HFF-Myc (cell line): ENCODE measurements at regions not wholly inside any gene's neighbourhood (a gene's known extent, or its start where the extent isn't known, plus 50 kb on each side); places are given as distances from the start of the nearest gene placed in this dataset.

Experiments used
- DNase-seq: peaks from one replicate; pipeline ENCODE4 v3.0.0-alpha.2; 2011; ENCODE audit warnings: low read depth; ENCODE audit errors: extremely low read depth
- H3K4me3 ChIP-seq: replicated peaks from 2 replicates; pipeline ENCODE4 v1.5.1; 2011; ENCODE audit warnings: low read depth, mild to moderate bottlenecking, control low read depth, low read length
- TF ChIP-seq, protein P1 (sequence below): IDR thresholded peaks from 2 replicates; pipeline ENCODE4 v1.5.1; 2012; ENCODE audit warnings: mild to moderate bottlenecking, low read depth, low read length, control low read depth; ENCODE audit errors: missing control alignments

DNA sequence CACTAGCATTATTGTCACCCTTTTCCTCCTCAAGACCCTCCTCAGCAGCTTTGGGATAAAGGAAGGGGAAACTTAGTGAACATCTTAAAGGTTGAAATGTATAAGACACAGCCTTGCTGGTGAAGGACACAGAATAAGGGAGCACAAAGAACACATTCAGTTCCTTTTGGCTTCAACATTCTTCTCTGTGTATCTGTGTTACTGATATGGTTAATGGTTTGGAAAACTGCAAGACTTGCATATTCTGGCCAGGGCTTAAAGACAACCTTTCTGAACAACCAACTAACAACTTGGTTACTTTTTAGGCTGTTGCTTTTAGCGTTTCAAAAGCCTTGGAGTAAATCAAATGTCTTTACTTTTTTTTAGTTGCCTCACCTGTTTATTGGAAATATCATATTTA is 680.5 kb downstream of the MECOM start:
- no peak overlapping the region for H3K4me3 ChIP-seq
- TF ChIP-seq, protein P1, sequence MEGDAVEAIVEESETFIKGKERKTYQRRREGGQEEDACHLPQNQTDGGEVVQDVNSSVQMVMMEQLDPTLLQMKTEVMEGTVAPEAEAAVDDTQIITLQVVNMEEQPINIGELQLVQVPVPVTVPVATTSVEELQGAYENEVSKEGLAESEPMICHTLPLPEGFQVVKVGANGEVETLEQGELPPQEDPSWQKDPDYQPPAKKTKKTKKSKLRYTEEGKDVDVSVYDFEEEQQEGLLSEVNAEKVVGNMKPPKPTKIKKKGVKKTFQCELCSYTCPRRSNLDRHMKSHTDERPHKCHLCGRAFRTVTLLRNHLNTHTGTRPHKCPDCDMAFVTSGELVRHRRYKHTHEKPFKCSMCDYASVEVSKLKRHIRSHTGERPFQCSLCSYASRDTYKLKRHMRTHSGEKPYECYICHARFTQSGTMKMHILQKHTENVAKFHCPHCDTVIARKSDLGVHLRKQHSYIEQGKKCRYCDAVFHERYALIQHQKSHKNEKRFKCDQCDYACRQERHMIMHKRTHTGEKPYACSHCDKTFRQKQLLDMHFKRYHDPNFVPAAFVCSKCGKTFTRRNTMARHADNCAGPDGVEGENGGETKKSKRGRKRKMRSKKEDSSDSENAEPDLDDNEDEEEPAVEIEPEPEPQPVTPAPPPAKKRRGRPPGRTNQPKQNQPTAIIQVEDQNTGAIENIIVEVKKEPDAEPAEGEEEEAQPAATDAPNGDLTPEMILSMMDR = no peak
- DNase-seq = no peak

DNA sequence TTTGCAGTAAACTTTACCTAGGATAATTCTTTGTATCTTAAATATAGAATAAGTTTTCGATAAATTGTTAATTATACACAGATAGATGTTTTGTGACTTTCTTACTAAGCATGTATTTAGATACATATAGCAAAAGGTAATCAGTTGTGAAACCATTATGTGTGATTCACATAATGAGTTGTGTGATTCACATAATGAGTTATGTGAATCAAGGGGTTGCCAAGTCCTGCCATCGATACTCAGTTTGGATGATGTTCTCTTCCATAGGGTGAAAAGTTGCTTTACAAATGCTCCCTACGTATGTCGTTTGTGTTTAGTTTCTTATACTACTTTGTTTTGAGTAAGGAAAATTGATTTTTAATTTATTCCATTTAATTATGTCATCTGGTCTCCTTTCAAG is 682.1 kb downstream of the MECOM start:
- DNase-seq = no peak

DNA sequence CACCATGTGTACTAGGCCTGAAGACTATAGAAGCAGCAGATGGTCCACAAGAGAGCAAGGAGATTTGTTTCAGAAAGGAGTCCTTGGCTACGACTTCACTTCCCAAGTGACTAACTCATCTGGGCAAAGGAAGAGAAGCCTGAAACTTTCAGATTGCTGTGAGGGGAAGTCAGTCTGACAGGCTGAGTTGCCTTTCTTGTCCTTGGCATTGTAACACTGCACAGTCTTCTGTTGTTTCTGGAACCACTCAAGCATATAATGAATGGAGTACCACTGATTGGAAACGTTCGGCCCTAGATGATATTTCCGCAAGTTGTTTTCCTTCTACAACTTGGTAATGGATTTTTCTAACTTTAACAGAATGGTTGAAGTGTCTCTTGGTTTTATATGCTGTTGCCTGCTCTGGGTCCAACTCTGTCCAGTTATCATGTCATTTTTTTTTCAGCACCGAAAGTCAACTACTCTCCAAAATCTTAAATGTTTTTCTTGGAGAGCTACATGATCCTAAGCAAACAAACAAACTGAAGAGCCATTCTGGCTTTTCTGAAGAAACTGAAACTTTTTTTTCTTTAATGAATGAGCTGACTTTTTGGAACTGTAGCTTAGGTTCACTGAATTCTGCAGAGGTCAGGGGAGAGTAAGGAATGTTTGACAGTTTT is 685.7 kb downstream of the MECOM start:
- TF ChIP-seq, protein P1 = no peak
- no peak overlapping the region for H3K4me3 ChIP-seq
- no peak for DNase-seq

More for the DNA sequence above, 682.1 kb downstream of the MECOM start:
- no peak overlapping the region for H3K4me3 ChIP-seq
- TF ChIP-seq, protein P1 = no peak

DNA sequence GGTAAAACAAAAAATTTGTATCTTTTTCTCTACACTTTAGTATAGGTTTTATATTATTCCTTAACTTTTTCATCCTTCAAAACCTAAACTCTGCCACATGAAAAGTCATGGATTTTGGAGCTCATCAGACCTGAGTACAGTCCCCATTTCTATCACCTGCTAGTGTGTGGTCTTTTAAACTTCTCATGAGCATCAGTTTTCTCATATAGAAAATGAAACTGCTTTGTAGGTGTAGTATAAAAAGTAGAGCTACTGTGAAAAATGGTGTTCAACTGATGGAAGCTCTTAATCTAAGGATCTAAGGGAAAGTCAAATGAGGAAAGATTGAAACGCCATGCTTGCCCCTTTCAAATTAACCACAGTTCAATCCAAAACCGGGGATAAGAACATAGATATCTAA is 686.5 kb downstream of the MECOM start:
- no peak overlapping the region for H3K4me3 ChIP-seq
- TF ChIP-seq, protein P1 = no peak
- DNase-seq = no peak

DNA sequence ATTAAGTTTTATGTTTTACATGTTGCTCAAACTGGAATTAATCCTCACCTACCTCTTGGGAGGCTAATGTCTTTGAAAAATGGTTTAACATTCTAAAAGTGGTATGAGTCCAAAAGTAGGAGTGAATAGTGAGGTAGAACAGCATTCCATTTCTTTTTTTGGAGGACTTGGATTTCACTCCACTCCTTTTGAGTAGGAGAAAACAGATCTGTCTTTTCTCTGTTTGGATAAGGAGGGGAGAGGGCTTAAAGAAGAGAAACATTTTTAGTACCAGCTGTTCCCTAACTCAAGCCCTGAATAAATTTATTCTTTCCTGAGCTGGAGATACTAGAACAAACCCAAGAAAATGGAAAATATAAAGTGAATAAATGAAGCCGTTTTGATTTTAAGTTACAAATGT is 687.9 kb downstream of the MECOM start:
- DNase-seq = no peak
- TF ChIP-seq, protein P1 = no peak
- H3K4me3 ChIP-seq = no peak overlapping the region

DNA sequence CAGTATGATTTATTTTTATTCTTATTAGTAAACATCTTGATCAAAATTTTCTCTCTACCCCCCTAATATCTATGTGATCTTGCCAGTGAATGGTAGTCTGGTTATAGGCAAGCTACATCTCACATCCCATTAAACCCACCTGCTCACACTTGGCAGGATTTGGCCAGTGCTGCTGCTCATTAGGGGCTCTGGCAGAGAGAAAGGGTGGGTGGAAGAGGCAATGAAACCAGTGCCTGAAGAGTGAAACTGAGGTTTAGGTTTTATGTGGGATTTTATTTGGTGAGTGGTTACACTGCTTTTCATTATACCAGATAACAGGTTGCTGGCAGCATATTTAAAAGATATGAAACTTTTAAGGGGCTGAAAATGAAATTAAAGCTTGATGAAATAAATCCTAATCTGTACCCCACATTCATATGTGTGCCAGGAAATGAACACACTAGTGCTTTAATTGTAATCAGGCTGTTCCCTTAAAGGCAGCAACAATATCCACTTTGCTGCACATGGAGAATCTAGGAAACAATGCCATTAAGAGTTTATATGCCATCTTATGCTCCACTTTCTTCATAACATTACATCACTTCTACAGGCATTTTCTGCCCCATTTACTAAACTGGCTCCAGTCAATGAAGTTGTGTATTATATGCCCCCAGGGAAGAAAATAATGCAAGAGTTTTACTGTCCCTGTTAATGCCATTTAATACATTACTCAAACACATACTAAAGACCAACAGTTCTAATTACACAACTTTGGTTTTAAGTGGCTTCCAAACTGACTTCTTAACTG is 688.7 kb downstream of the MECOM start:
- TF ChIP-seq, protein P1 = no peak
- no peak for DNase-seq
- no peak overlapping the region for H3K4me3 ChIP-seq
